Effector memory CD8-positive, alpha-beta T cell (primary cell): ENCODE measurements at regions not wholly inside any gene's neighbourhood (a gene's known extent, or its start where the extent isn't known, plus 50 kb on each side); places are given as distances from the start of the nearest gene placed in this dataset.

Source experiments
- ATAC-seq: fragments of 150-1000 bp; cut with Tn5 transposase; replicated peaks from 2 replicates; pipeline ENCODE4 v1.10.0; 2021; ENCODE audit warnings: mild to moderate bottlenecking, moderate library complexity
- DNase-seq, 3 experiments: peaks; one replicate each; pipeline ENCODE4 v3.0.0; 2021
- H3K27ac Mint-ChIP-seq, 2 donors: one replicate each; pipeline ENCODE4 v1.8.0; 2022; ENCODE audit warnings: mild to moderate bottlenecking in 2 of 2, mixed read lengths in 2 of 2, moderate library complexity in 2 of 2
- H3K27me3 Mint-ChIP-seq, 2 donors: one replicate each; pipeline ENCODE4 v1.8.0; 2022; ENCODE audit warnings: mixed read lengths in 2 of 2
- H3K36me3 Mint-ChIP-seq: one replicate; pipeline ENCODE4 v1.8.0; 2022; ENCODE audit warnings: mild to moderate bottlenecking, moderate library complexity, mixed read lengths; ENCODE audit not compliant: insufficient read depth
- H3K4me1 Mint-ChIP-seq, 2 donors: one replicate each; pipeline ENCODE4 v1.8.0; 2022; ENCODE audit warnings: low read depth in 2 of 2, mixed read lengths in 2 of 2
- H3K4me3 Mint-ChIP-seq, 2 donors: one replicate each; pipeline ENCODE4 v1.8.0; 2022; ENCODE audit warnings: mild to moderate bottlenecking in 2 of 2, mixed read lengths in 2 of 2, moderate library complexity in 2 of 2
- H3K9me3 Mint-ChIP-seq, 2 donors: one replicate each; pipeline ENCODE4 v1.8.0; 2022; ENCODE audit warnings: mixed read lengths in 2 of 2

GRCh38 chr2:220966636-220967035 is 605.5 kb downstream of the EPHA4 start:
- DNase-seq (no peak), ATAC-seq (no peak)
- Mint-ChIP-seq H3K27me3 (peaks cover 5 to 7% of the 10 kb centered on the region in 2 donors), H3K4me3 (no peak overlapping the region), H3K27ac (no peak overlapping the region), H3K4me1 (no peaks in the 10 kb centered on the region), H3K36me3 (no peaks in the 10 kb centered on the region), H3K9me3 (no peaks in the 10 kb centered on the region)

- ATAC-seq (no peak), DNase-seq (no peak)
- Mint-ChIP-seq H3K4me3 (no peak overlapping the region), H3K36me3 (no peaks in the 10 kb centered on the region), H3K9me3 (no peaks in the 10 kb centered on the region), H3K4me1 (no peaks in the 10 kb centered on the region), H3K27me3 (peaks cover 10 to 16% of the 10 kb centered on the region in 2 donors), H3K27ac (no peak overlapping the region)
Observed at GRCh38 chr2:220969348-220969747, 602.8 kb downstream of the EPHA4 start.

GRCh38 chr2:220980966-220981675 is 591.0 kb downstream of the EPHA4 start:
- Mint-ChIP-seq H3K27ac (no peak overlapping the region), H3K9me3 (no peaks in the 10 kb centered on the region), H3K27me3 (peaks cover 25 to 42% of the 10 kb centered on the region in 2 donors), H3K36me3 (no peaks in the 10 kb centered on the region), H3K4me3 (no peak overlapping the region), H3K4me1 (no peaks in the 10 kb centered on the region)
- DNase-seq (no peak), ATAC-seq (no peak)

- H3K27ac Mint-ChIP-seq = no peak overlapping the region
- no peaks in the 10 kb centered on the region for H3K36me3 Mint-ChIP-seq
- no peak for DNase-seq
- no peaks in the 10 kb centered on the region for H3K9me3 Mint-ChIP-seq
- peaks cover 30 to 50% of the 10 kb centered on the region in 2 donors for H3K27me3 Mint-ChIP-seq
- no peak for ATAC-seq
- no peak overlapping the region for H3K4me3 Mint-ChIP-seq
- no peaks in the 10 kb centered on the region for H3K4me1 Mint-ChIP-seq
Observed at GRCh38 chr2:220981926-220982325, 590.2 kb downstream of the EPHA4 start.

- no peak overlapping the region for H3K4me3 Mint-ChIP-seq
- H3K27ac Mint-ChIP-seq = no peak overlapping the region
- DNase-seq (no peak), ATAC-seq (no peak)
- no peaks in the 10 kb centered on the region for H3K9me3 Mint-ChIP-seq
- no peaks in the 10 kb centered on the region for H3K36me3 Mint-ChIP-seq
- peaks cover 34 to 48% of the 10 kb centered on the region in 2 donors for H3K27me3 Mint-ChIP-seq
- no peaks in the 10 kb centered on the region for H3K4me1 Mint-ChIP-seq
Observed at GRCh38 chr2:220985561-220985960, 586.5 kb downstream of the EPHA4 start.

GRCh38 chr2:220987839-220988238 is 584.3 kb downstream of the EPHA4 start:
- no peaks in the 10 kb centered on the region for H3K36me3 Mint-ChIP-seq
- DNase-seq = no peak
- ATAC-seq = no peak
- H3K27me3 Mint-ChIP-seq = peaks cover 30 to 45% of the 10 kb centered on the region in 2 donors
- H3K27ac Mint-ChIP-seq = no peak overlapping the region
- H3K4me1 Mint-ChIP-seq = no peaks in the 10 kb centered on the region
- no peaks in the 10 kb centered on the region for H3K9me3 Mint-ChIP-seq
- H3K4me3 Mint-ChIP-seq = no peak overlapping the region

- H3K4me3 Mint-ChIP-seq = no peak overlapping the region
- H3K36me3 Mint-ChIP-seq = peaks cover 2% of the 10 kb centered on the region
- DNase-seq (no peak), ATAC-seq (no peak)
- no peak overlapping the region for H3K27ac Mint-ChIP-seq
- H3K9me3 Mint-ChIP-seq = no peaks in the 10 kb centered on the region
- no peaks in the 10 kb centered on the region for H3K4me1 Mint-ChIP-seq
- H3K27me3 Mint-ChIP-seq = peaks cover 10 to 27% of the 10 kb centered on the region in 2 donors
Observed at GRCh38 chr2:220991972-220992371, 580.1 kb downstream of the EPHA4 start.

- ATAC-seq (no peak), DNase-seq (no peak)
- Mint-ChIP-seq H3K9me3 (no peaks in the 10 kb centered on the region), H3K27ac (no peak overlapping the region), H3K36me3 (peaks cover 4% of the 10 kb centered on the region), H3K4me1 (no peaks in the 10 kb centered on the region), H3K27me3 (peaks cover 7 to 21% of the 10 kb centered on the region in 2 donors), H3K4me3 (no peak overlapping the region)
Observed at GRCh38 chr2:220994846-220995245, 577.3 kb downstream of the EPHA4 start.

- no peak for DNase-seq
- peaks cover 4% of the 10 kb centered on the region for H3K36me3 Mint-ChIP-seq
- H3K9me3 Mint-ChIP-seq = no peaks in the 10 kb centered on the region
- H3K27ac Mint-ChIP-seq = no peak overlapping the region
- no peak for ATAC-seq
- no peaks in the 10 kb centered on the region for H3K4me1 Mint-ChIP-seq
- H3K27me3 Mint-ChIP-seq = peaks cover 7 to 21% of the 10 kb centered on the region in 2 donors
- no peak overlapping the region for H3K4me3 Mint-ChIP-seq
Observed at GRCh38 chr2:220995581-220995980, 576.5 kb downstream of the EPHA4 start.

GRCh38 chr2:220998156-220998555 is 573.9 kb downstream of the EPHA4 start:
- Mint-ChIP-seq H3K27ac (no peak overlapping the region), H3K9me3 (no peaks in the 10 kb centered on the region), H3K4me1 (no peaks in the 10 kb centered on the region), H3K27me3 (peaks cover 7 to 8% of the 10 kb centered on the region in 2 donors), H3K36me3 (peaks cover 4% of the 10 kb centered on the region), H3K4me3 (no peak overlapping the region)
- DNase-seq = no peak
- no peak for ATAC-seq

GRCh38 chr2:220999356-220999755 is 572.7 kb downstream of the EPHA4 start:
- ATAC-seq (no peak), DNase-seq (no peak)
- peaks cover 0 to 13% of the 10 kb centered on the region in 2 donors for H3K27me3 Mint-ChIP-seq
- H3K9me3 Mint-ChIP-seq = no peaks in the 10 kb centered on the region
- H3K27ac Mint-ChIP-seq = no peak overlapping the region
- peaks cover 4% of the 10 kb centered on the region for H3K36me3 Mint-ChIP-seq
- no peak overlapping the region for H3K4me3 Mint-ChIP-seq
- H3K4me1 Mint-ChIP-seq = no peaks in the 10 kb centered on the region

- H3K4me1 Mint-ChIP-seq = no peaks in the 10 kb centered on the region
- H3K4me3 Mint-ChIP-seq = no peak overlapping the region
- no peaks in the 10 kb centered on the region for H3K9me3 Mint-ChIP-seq
- DNase-seq = no peak
- H3K27ac Mint-ChIP-seq = no peak overlapping the region
- peaks cover 0 to 5% of the 10 kb centered on the region in 2 donors for H3K27me3 Mint-ChIP-seq
- no peak for ATAC-seq
- H3K36me3 Mint-ChIP-seq = peaks cover 4% of the 10 kb centered on the region
Observed at GRCh38 chr2:221001381-221001801, 570.7 kb downstream of the EPHA4 start.

- peaks cover 0 to 5% of the 10 kb centered on the region in 2 donors for H3K27me3 Mint-ChIP-seq
- no peak for DNase-seq
- H3K9me3 Mint-ChIP-seq = no peaks in the 10 kb centered on the region
- no peak overlapping the region for H3K27ac Mint-ChIP-seq
- no peak overlapping the region for H3K4me3 Mint-ChIP-seq
- H3K36me3 Mint-ChIP-seq = no peaks in the 10 kb centered on the region
- ATAC-seq = no peak
- no peaks in the 10 kb centered on the region for H3K4me1 Mint-ChIP-seq
Observed at GRCh38 chr2:221002101-221002685, 569.9 kb downstream of the EPHA4 start.

GRCh38 chr2:221005338-221005737 is 566.8 kb downstream of the EPHA4 start:
- Mint-ChIP-seq H3K27ac (no peak overlapping the region), H3K4me3 (no peak overlapping the region), H3K36me3 (no peaks in the 10 kb centered on the region), H3K4me1 (no peaks in the 10 kb centered on the region), H3K27me3 (peaks cover 11 to 12% of the 10 kb centered on the region in 2 donors), H3K9me3 (no peaks in the 10 kb centered on the region)
- ATAC-seq (no peak), DNase-seq (no peak)
